NCI-H2107 treated with DMSO at 0.1 percent for 48 hours (cell line): ENCODE measurements at regions not wholly inside any gene's neighbourhood (a gene's known extent, or its start where the extent isn't known, plus 50 kb on each side); places are given as distances from the start of the nearest gene placed in this dataset.
A peak's percentile ranks its signal among the peaks of the same experiment; 100 is the strongest.
"Not testable (repeated sequence)": the region's sequence is repeated elsewhere in the genome, so short reads cannot be mapped to it uniquely, and the experiment has no call there.

Experiments
- DNase-seq: peaks from one replicate; lab custom pipeline; 2025; ENCODE audit not compliant: unreplicated experiment; lab: John Stamatoyannopoulos, UW

DNA sequence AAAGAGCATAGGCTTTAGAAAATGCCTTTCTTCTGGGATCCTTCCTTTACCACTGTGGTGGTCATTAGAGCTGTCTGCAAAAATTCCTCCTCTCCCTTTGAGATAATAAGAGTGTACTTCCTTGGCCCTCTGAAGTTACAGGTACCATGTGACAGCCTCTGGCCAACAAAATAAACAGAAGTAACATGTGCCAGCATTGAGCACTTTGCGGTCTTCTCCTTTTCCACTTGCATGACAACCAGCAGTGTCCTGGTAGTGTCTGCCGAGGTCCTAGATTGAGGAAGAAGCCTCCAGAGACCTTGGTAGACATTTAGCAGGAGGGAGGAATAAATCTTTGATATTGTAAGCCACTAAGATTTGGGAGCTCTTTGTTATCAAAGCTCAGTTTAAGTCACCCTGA, 87.5 kb upstream of the ARID1B start:
- DNase-seq = no peak

DNA sequence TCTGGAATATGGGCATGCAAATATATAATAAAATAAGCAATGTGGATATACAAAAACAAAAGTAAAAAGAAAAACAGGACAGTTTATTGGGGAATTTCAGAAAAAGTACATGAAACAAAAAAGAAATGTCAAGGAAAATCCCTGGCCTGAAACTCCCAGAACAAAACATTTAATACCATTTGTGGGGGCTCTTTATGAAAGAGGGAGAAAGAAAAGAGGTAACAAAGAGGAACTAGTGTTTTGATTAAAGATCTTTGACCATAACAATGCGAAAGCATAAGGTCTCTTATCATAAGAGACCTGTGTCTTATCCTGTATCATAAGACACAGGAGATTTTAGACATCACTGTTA, 88.6 kb upstream of the ARID1B start:
- DNase-seq = no peak

- DNase-seq = peak; percentile 5
These were observed 89.2 kb upstream of the ARID1B start for GRCh38 chr6:156687789-156688619.

DNA sequence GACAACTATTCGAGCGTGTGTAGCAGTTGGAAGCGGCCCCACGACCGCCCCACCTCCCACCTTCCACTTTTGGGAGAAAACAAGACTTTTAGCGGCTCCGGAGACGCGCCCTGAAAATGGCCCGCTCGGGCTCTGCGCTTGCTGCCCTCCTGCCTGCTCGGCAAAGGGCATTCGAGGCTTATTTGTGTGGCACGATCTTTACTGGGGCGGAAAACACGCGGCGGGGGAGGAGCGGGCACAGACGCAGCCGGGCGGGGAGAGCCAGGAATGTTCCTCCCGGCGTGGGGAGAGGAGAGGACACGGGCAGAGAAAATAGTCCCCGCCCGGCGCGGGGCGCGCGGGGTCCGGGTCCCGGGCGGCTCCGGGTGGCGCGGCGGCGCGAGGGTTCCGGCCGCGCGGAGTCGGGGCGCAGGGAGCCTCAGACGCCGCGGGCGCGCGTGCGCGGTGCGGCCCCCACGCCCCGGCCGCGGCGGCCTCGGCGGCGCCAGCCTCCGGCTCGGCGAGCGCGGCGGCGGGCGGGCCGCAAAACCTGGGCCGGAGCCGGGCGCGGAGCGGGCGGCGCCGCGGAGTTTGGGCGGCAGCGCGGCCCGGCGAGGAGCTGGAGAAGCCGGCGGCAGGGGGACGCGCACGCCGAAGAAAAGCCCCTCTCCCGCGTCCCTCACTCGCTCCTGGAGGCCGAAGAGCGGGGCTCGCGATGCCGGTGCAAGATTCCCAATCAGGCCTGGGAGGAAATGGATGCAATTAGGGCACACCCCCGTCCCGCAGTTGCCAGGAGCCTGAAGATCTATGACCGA, 90.0 kb upstream of the ARID1B start:
- DNase-seq = peak; percentile 72

DNA sequence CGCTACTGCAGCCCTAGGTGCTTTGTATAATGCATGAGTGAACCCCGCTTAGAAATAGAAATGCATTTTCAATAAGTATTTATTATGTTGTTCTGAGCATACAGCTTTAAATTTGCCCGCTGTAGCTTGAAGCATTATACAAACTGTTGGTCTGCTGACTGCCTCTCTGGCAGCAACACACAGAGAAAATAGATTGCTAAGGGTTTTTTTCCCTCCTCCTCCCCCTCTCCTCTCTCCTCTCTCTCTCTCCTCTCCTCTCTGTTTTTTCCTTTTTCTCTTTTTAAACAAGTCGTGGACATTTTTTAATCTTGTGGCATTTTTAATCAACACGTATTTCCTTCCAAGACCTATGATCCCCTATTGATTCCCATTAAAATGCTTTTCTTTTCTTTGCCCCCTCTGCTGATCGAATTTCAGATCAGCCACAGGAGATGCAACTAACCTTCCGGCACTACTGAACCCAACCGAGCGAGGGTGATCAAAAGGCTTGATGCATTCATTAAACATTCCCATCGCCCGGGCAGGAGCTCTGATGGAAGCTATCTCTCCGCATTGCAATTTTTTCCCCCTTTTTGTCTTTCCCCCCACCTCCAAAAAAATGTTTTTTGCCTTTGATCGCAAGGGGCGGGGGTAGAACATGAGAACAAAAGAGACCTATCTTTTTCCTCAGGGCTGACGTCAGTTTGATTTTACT, 90.7 kb upstream of the ARID1B start:
- DNase-seq = peak; percentile 84

GRCh38 chr6:156685823-156686222, 91.4 kb upstream of the ARID1B start:
- DNase-seq = no peak

DNA sequence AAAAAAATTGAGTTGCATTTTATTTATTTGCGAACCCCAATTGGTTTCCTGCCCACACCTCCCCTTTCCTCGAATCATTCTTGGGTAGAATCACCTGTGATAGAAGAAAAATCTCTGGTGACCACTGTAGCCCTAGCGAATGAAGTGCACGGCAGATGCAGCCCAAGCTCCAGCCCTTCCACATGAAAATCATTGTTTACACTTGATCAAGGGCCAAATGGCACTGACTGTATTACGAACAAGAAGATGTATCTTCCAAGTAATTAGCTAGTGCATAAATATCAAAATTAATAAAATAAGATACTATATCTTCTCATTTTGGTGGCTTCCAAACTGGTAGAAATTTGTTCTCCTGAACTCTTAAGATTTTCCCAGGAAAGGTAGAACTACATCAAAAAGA, 93.4 kb upstream of the ARID1B start:
- DNase-seq = no peak

- DNase-seq = no peak
These were observed 100.5 kb upstream of the ARID1B start for GRCh38 chr6:156676721-156677120.

- no peak for DNase-seq
These were observed 103.0 kb upstream of the ARID1B start for GRCh38 chr6:156674197-156674596.

DNA sequence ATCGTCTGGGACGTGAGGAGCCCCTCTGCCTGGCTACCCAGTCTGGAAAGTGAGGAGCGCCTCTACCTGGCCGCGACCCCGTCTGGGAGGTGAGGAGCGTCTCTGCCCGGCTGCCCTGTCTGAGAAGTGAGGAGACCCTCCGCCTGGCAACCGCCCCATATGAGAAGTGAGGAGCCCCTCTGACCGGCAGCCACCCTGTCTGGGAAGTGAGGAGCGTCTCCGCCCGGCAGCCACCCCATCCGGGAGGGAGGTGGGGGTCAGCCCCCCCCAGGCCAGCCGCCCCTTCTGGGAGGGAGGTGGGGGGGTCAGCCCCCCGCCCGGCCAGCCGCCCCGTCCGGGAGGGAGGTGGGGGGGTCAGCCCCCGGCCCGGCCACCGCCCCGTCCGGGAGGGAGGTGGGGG, 107.1 kb upstream of the ARID1B start:
- not testable (repeated sequence) for DNase-seq

DNA sequence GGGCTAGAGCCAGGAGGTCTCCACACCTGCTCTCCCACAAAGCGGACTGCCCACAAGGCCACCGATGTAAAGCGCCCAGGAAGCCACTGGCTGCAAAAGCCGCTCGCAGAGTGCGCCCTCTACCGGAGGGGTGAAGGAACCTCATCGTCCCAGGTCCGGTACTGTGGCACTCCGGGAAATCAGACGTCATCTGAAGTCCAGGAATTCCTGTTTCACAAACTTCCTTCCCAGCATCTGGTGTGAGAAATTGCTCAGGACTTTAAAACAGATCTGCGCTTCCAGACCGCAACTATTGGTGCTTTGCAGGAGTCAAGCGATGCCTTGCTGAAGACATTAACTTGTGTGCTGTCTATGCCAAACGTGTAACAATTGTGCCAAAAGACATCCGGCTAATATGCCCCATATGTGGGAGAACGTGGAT, 115.1 kb upstream of the ARID1B start:
- DNase-seq = no peak

DNA sequence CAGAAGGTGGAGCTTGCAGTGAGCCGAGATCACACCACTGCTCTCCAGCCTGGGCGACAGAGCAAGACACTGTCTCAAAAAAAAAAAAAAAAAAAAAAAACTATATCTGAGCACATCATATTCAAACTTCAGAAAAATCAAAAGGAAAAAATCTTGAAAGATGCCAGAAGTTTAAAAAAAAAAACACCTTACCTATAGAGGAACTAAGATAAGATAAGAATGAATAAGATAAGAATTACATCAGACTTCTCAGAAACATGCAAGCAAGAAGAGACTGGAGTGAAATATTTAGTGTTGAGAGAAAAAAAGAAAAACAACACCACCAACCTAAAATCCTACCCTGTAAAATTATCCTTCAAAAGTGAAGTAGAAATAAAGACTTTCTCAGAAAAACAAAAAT, 116.8 kb upstream of the ARID1B start:
- DNase-seq = no peak

DNA sequence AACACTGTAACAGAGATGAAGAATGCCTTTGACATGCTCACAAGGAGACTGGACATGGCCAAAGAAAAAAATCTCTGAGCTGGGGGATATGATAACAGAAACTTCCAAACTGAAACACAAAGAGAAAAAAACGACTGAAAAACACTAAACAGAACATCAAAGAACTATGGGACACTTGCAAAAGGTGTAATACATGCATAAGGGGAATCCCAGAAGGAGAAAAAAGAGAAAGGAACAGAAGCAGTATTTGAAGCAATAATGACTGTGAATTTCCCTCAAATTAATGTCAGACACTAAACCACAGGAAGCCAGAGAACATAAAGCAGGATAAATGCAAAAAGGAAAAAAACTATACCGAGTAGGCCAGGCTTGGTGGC, 117.4 kb upstream of the ARID1B start:
- DNase-seq = no peak

GRCh38 chr6:156658966-156659821, 118.0 kb upstream of the ARID1B start:
- no peak for DNase-seq

DNA sequence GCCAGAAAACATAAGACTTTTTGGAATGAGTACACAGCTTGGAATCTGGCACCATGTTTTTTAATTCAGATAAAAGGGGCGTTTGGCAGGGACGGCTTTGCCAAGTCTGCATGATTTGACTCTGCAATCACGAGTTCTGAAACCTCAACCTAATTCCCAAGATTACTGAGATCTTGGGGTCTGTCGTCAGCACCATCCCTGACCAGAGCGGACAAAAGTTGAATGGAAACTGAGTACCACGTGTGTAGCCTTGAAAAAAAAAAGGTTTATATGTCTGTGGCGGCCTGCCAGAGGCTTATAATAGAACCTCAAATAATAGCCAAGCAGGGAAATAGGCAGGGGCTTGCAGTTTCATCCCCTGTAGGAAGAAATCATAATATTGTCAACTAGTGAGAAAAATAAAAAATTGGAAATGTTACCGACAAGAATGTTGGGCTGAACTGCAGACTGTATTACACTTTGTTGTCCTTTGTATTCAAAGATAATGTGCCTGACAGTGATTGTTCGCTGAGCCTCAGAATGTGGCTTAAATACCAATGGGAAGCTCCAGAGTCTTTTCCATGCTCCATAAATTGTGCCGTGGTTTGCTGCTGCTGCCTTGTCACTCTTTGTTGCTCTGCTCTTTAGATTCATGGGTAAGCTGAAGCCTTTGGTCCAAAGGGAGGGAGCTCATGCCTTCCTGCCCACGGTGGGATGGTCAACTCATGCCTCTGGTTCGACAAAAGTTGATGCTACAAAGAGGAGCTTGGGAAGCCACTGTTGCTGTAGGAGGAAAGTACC, 118.8 kb upstream of the ARID1B start:
- no peak for DNase-seq

- no peak for DNase-seq
These were observed 119.9 kb upstream of the ARID1B start for GRCh38 chr6:156657296-156657695.

DNA sequence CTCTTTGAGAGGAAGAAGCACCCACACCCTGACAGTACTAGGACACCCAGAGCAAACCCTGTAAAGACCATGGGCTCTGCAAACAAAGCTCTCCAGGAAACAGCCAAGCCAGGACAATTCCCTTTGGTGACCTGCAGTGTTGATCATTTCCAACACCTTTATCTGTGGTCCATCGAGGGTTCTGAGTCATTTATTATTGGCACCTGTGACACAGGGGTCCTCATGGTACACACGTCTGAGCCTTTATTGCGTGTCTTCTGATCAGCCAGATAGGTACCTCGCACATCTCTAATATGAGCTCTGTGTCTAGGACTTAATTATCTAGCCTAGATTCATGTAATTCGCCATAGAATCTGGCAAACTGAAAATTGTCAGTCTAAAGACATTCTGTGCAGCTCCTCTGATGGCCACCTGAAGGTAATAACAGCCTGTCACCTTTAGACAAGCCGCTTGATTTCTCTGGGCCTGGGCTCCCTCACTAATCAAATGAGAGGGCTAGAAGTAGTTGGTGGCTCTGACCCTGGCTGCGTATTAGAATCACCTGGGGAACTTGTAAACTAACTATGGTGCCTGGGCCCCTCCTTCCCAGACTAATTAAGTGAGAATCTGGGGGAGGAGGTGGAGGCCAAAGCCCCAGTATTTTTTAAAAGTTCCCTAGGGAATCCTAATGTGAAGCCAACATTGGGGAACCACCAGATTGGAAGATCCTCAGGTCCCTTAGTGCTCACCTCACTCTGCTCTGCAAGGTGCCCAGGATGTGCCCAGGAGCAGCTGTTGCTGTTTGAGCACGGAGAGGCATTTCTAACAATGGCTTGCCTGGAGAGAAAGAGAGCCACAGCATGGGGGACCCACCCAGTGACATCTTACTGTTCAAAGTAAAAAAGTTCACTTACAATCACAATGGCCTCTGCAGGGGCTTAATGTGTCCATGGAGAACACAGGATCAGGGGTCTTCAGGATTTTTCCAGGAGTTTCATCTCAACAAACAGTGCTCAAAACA, 122.0 kb upstream of the ARID1B start:
- DNase-seq = no peak

DNA sequence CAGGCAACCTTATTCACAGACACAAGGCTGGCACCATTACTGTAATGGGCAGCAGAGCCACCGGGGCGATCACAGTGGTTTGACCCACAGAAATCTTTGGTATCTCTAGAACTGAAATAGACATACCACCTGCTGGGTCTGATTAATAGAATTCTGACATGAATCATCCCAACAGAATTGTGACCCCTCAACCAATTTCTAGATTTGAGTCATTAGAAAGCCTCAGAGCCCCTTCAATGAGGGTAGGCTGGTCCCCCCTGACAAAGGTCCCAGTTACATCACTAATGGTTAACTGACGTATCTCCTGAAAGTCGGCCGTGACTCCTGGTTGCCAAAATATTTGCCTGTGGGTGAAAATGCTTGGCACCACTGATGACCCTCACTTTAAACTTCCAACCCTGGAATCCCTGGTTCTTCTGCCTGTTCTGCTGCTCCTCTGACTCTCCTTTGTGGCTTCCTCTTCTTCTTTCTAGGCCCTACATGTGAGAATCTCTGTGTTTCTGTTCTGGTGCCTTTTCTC, 124.9 kb upstream of the ARID1B start:
- DNase-seq = no peak

DNA sequence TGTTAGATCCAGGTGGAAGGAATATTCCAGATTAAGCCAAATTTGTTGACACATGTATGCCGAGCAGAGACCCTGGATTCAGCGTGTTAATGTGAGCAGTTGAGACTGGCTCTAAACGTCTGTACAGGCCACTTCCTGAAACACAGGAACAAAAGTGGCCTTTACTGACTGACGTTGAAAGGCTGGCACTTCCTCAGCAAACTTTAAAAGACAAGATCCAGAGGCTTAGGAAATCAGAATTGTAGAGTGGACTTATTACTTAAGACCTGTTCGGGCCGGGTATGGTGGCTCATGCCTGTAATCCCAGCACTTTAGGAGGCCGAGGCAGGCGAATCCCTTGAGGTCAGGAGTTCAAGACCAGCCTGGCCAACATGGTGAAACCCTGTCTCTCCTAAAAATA, 125.7 kb upstream of the ARID1B start:
- no peak for DNase-seq
